GM19193 (cell line): ENCODE measurements at regions not wholly inside any gene's neighbourhood (a gene's known extent, or its start where the extent isn't known, plus 50 kb on each side); places are given as distances from the start of the nearest gene placed in this dataset.

ENCODE experiments used
- POLR2A ChIP-seq: IDR thresholded peaks from 4 replicates; pipeline ENCODE4 v1.6.1; 2011; ENCODE audit not compliant: insufficient read depth, insufficient read length; ENCODE audit errors: extremely low read depth

GRCh38 chr16:85202051-85202601, 89.9 kb upstream of the CIBAR2 start:
- no peak for TF ChIP-seq POLR2A

- TF ChIP-seq POLR2A: no peak
These were observed 90.6 kb upstream of the CIBAR2 start for GRCh38 chr16:85202631-85203461.

GRCh38 chr16:85203462-85203813, 91.2 kb upstream of the CIBAR2 start:
- TF ChIP-seq POLR2A: no peak

- no peak for TF ChIP-seq POLR2A
These were observed 92.2 kb upstream of the CIBAR2 start for GRCh38 chr16:85204242-85205010.

- no peak for TF ChIP-seq POLR2A
These were observed 93.6 kb upstream of the CIBAR2 start for GRCh38 chr16:85205747-85206471.

- TF ChIP-seq POLR2A: no peak
These were observed 94.4 kb upstream of the CIBAR2 start for GRCh38 chr16:85206472-85207356.

- TF ChIP-seq POLR2A: no peak
These were observed 95.2 kb upstream of the CIBAR2 start for GRCh38 chr16:85207357-85207921.

GRCh38 chr16:85208181-85208580, 95.9 kb upstream of the CIBAR2 start:
- no peak for TF ChIP-seq POLR2A

GRCh38 chr16:85208643-85209520, 96.6 kb upstream of the CIBAR2 start:
- no peak for TF ChIP-seq POLR2A

- no peak for TF ChIP-seq POLR2A
These were observed 97.4 kb upstream of the CIBAR2 start for GRCh38 chr16:85209526-85210121.

- no peak for TF ChIP-seq POLR2A
These were observed 98.3 kb upstream of the CIBAR2 start for GRCh38 chr16:85210423-85211169.

GRCh38 chr16:85211271-85211801, 99.1 kb upstream of the CIBAR2 start:
- no peak for TF ChIP-seq POLR2A
